GM10266 (cell line): ENCODE measurements at regions not wholly inside any gene's neighbourhood (a gene's known extent, or its start where the extent isn't known, plus 50 kb on each side); places are given as distances from the start of the nearest gene placed in this dataset.
"Not testable (repeated sequence)": the region's sequence is repeated elsewhere in the genome, so short reads cannot be mapped to it uniquely, and the experiment has no call there.

Source experiments
- DNase-seq: peaks from one replicate; pipeline ENCODE4 v3.0.0; 2012; ENCODE audit errors: extremely low spot score
- TF ChIP-seq, protein P1 (sequence below): IDR thresholded peaks from 2 replicates; pipeline ENCODE4 v1.5.1; 2012; ENCODE audit warnings: mild to moderate bottlenecking, low read depth; ENCODE audit not compliant: control insufficient read depth, insufficient read depth; ENCODE audit errors: missing control alignments

DNA sequence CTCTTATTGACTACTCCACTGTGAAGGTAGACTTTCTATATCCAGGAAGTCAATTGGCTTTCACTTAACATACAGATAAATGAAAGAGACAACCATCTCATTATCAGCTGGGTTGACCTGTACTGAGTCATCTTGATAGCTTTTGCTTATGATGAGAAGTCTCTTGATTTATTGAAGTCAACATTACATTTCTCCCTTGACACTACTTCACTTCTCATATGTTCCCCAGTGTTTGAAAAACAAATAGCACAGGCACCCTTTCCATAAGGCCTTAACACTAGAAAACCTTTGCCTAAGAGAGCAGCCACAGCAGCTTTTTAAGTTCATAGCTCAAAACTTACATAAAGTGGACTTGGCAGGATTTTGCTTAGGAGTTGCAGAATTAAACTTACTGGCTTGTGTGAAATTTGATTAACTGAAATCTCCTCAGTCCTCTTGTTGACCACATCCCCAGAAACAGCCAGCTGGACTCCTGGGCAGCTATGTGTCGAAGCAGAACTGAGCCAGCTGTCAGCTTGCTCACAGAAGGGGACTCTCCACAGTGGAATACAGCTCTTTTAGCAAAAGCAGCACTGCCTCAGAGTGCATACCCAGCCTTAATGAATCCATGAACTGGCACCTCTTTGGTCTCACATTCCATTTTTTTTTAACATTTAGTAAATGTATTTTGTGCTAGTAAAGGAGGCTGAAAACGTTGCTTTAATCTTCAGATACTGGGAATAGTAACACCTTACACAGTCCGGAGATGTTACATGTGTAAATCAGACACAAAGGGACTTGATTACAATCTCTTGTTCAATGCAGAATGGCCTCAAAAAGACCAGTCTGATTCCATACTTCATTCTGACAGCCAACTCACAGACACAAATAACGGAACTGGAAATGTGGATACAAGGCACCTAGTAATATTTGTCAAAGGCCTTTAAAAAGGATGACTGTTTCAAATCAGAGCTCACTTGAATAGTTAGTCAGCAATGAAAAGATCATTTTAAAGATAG lies 1532.7 kb downstream of the HACE1 start:
- TF ChIP-seq, protein P1, sequence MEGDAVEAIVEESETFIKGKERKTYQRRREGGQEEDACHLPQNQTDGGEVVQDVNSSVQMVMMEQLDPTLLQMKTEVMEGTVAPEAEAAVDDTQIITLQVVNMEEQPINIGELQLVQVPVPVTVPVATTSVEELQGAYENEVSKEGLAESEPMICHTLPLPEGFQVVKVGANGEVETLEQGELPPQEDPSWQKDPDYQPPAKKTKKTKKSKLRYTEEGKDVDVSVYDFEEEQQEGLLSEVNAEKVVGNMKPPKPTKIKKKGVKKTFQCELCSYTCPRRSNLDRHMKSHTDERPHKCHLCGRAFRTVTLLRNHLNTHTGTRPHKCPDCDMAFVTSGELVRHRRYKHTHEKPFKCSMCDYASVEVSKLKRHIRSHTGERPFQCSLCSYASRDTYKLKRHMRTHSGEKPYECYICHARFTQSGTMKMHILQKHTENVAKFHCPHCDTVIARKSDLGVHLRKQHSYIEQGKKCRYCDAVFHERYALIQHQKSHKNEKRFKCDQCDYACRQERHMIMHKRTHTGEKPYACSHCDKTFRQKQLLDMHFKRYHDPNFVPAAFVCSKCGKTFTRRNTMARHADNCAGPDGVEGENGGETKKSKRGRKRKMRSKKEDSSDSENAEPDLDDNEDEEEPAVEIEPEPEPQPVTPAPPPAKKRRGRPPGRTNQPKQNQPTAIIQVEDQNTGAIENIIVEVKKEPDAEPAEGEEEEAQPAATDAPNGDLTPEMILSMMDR = no peak
- no peak for DNase-seq

DNA sequence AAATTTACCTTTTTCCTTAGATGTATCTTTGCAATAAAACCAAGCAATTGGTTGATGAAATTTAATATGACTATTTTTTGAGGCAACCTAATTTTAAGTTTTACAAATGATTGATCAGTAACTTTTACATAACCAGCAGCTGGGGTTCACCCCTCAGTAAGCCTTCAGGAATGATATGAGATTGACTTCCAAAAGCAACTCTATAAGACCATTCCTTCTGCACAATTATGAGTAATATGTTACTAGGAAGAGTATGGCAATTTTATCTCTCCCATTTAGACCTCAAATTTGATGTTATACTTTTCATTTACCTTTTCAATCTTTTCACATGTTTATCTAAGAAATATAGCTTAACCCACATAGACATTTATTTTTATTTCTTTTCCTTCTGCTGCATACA lies 1546.3 kb downstream of the HACE1 start:
- TF ChIP-seq, protein P1 = no peak

DNA sequence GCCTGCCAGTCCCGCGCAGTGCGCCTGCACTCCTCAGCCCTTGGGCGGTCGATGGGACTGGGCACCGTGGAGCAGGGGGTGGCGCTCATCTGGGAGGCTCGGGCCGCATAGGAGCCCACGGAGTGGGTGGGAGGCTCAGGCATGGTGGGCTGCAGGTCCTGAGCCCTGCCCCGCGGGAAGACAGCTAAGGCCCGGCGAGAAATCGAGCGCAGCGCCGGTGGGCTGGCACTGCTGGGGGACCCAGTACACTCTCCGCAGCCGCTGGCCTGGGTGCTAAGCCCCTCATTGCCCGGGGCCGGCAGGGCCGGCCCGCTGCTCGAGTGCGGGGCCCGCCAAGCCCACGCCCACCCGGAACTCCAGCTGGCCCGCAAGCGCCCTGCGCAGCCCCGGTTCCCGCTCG lies 1565.3 kb downstream of the HACE1 start:
- DNase-seq = not testable (repeated sequence)

More for the DNA sequence above, 1546.3 kb downstream of the HACE1 start:
- no peak for DNase-seq

DNA sequence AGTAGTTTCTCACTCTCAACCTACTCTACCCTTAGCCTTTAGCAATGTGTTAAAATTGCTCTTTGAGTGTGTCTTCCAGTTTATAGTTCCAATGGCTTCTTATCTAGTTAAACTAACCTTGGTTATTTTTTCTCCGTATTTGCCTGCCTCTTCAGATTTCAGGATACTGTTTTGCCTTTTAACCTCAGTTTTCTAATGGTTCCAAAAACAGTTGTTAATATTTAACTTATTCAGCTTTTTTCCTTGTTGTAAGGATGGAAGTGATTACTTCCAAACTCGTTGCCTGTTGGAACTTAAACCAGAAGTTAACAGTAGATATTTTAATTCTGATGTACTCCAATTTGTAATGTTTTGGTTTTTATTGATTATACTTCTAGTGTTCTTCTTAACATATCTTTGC lies 1574.9 kb downstream of the HACE1 start:
- TF ChIP-seq, protein P1 = no peak
- DNase-seq = no peak

DNA sequence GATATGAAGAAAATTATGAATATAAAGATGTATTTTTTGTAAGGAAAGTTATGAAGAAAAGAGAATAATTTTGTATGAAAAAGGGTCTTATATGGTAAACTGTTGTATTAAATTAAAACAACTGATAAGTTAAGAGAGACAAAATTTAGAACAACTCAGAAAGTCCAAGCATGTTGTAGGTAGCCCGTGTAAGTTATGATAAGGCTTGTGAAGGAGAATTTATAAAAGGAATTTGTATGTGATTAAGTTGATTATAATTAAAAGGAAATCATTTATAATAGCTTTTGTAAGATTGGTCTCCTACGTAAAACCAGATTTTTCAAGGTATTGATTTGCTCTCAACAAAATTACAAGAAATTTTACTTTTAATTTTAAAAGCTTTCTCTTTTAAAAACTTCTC lies 1579.3 kb downstream of the HACE1 start:
- no peak for DNase-seq
- TF ChIP-seq, protein P1 = no peak

DNA sequence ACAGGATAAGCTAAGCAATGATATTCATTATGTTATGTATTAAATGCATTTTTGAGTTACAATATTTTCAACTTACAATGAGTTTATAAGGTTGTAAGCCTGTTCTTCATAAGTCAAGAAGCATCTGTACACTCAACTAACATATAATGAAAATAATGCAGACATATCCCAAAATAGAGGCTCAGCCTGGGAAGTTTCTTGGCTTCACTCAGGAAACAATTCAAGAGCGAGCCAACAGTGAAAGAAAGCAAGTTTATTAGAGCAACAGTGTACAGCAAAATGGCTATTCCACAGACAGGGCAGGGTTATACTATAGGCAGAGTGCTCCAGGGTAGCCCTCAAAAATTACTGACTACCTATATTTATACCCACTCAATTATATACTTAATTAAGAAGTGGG lies 1581.8 kb downstream of the HACE1 start:
- TF ChIP-seq, protein P1 = no peak
- no peak for DNase-seq

DNA sequence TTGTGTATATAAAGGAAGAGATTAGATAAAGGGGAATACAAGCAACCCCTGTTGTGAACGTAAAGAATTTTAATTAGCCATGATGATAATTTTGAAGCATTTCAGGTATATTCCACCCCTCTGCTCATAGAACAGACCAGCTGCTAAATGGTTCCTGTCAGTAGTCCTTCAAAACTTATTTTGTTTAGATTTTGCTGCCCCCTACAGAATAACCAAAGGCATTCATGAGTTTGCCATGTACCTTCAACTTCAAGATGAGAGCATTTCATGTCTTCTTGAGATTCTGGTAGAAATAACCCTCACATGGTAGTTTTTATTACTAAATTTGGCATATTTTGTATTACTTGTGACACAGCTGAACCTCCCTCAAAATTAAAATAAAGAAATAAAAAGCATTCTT lies 1586.7 kb downstream of the HACE1 start:
- no peak for DNase-seq
- TF ChIP-seq, protein P1 = no peak
